HS-5 (cell line): ENCODE measurements at regions not wholly inside any gene's neighbourhood (a gene's known extent, or its start where the extent isn't known, plus 50 kb on each side); places are given as distances from the start of the nearest gene placed in this dataset.
A peak's percentile ranks its signal among the peaks of the same experiment; 100 is the strongest.

Source experiments
- DNase-seq: peaks from one replicate; pipeline ENCODE4 v3.0.0-alpha.2; 2012; ENCODE audit warnings: low read depth

- DNase-seq: no peak
Observed at GRCh38 chr7:46239846-46240245, 318.8 kb upstream of the IGFBP3 start.

- DNase-seq: no peak
Observed at GRCh38 chr7:46237466-46237865, 316.4 kb upstream of the IGFBP3 start.

GRCh38 chr7:46233585-46234329 is 312.7 kb upstream of the IGFBP3 start:
- DNase-seq: no peak

GRCh38 chr7:46230990-46231305 is 309.9 kb upstream of the IGFBP3 start:
- no peak for DNase-seq

- no peak for DNase-seq
Observed at GRCh38 chr7:46230298-46230989, 309.4 kb upstream of the IGFBP3 start.

- DNase-seq: peak; percentile 81
Observed at GRCh38 chr7:46229409-46229808, 308.3 kb upstream of the IGFBP3 start.

GRCh38 chr7:46226860-46227259 is 305.8 kb upstream of the IGFBP3 start:
- DNase-seq: no peak

- DNase-seq: no peak
Observed at GRCh38 chr7:46224363-46224762, 303.3 kb upstream of the IGFBP3 start.

GRCh38 chr7:46220066-46220630 is 299.1 kb upstream of the IGFBP3 start:
- no peak for DNase-seq

- no peak for DNase-seq
Observed at GRCh38 chr7:46218461-46219200, 297.6 kb upstream of the IGFBP3 start.

GRCh38 chr7:46215987-46216567 is 295.0 kb upstream of the IGFBP3 start:
- DNase-seq: no peak

- no peak for DNase-seq
Observed at GRCh38 chr7:46214526-46214925, 293.5 kb upstream of the IGFBP3 start.

- DNase-seq: no peak
Observed at GRCh38 chr7:46213154-46213537, 292.1 kb upstream of the IGFBP3 start.

GRCh38 chr7:46212425-46213153 is 291.5 kb upstream of the IGFBP3 start:
- no peak for DNase-seq

- DNase-seq: no peak
Observed at GRCh38 chr7:46210467-46210866, 289.4 kb upstream of the IGFBP3 start.

- no peak for DNase-seq
Observed at GRCh38 chr7:46209611-46210388, 288.7 kb upstream of the IGFBP3 start.

- no peak for DNase-seq
Observed at GRCh38 chr7:46208635-46209525, 287.8 kb upstream of the IGFBP3 start.

GRCh38 chr7:46207931-46208634 is 287.0 kb upstream of the IGFBP3 start:
- DNase-seq: no peak

GRCh38 chr7:46206476-46207060 is 285.5 kb upstream of the IGFBP3 start:
- no peak for DNase-seq
